HepG2 (cell line): ENCODE measurements at regions not wholly inside any gene's neighbourhood (a gene's known extent, or its start where the extent isn't known, plus 50 kb on each side); places are given as distances from the start of the nearest gene placed in this dataset.
A peak's percentile ranks its signal among the peaks of the same experiment; 100 is the strongest.

Source experiments
- ATAC-seq: fragments of 200-7000 bp; cut with Tn5 transposase; 3 replicates; pipeline ENCODE4 v1.9.1; 2020; ENCODE audit warnings: mild to moderate bottlenecking, moderate library complexity
- BruUV-seq: library from RNA; stranded (reverse); fragments of 400-500 nt; replicated peaks from 2 replicates; lab custom pipeline; 2021; lab: Mats Ljungman, UMichigan
- CTCF ChIA-PET: fragments of 300-600 bp; formaldehyde crosslinking; extraction: SDS; loops from one replicate; lab custom pipeline; 2021; ENCODE audit warnings: low total read pairs, inconsistent platforms, low intra/inter-chr PET ratio; lab: Yijun Ruan, JAX
- POLR2A ChIA-PET: fragments of 350-600 bp; sonication (Branson Sonifier 250); formaldehyde crosslinking; loops from one replicate; lab custom pipeline; 2020; ENCODE audit warnings: antibody characterized with exemption, inconsistent platforms; lab: Yijun Ruan, JAX
- DNase-seq: peaks from one replicate; pipeline ENCODE4 v3.0.0-alpha.2; 2015; ENCODE audit warnings: low spot score
- FAIRE-seq: peaks from 3 replicates; lab custom pipeline; 2011; peaks lifted over from hg19 to GRCh38; lab: Jason Lieb, UNC
- H2AFZ ChIP-seq: one replicate; pipeline ENCODE4 v1.6.1; 2011; ENCODE audit warnings: low read length, inconsistent platforms
- H3K27ac ChIP-seq: fragments of 300-600 bp; 3 replicates; pipeline ENCODE4 v1.8.0; 2011; ENCODE audit warnings: mixed run types, mild to moderate bottlenecking, mixed read lengths, low read length, inconsistent platforms; ENCODE audit not compliant: insufficient read depth; ENCODE audit errors: extremely low read length
- H3K27me3 ChIP-seq, 2 experiments: fragments of 200-600 bp in 1 of 2; 2 replicates in 1 of 2; 3 replicates in 1 of 2; pipeline versions ENCODE4 v1.6.0 to v1.8.0; 2011; ENCODE audit warnings: low read length in 2 of 2, mild to moderate bottlenecking in 2 of 2, moderate library complexity in 2 of 2, inconsistent platforms in 1 of 2; ENCODE audit not compliant: insufficient read depth in 2 of 2, control insufficient read depth in 1 of 2
- H3K36me3 ChIP-seq, 2 experiments: fragments of 200-600 bp in 1 of 2; replicated peaks in 1 of 2; 2 replicates in 1 of 2; 3 replicates in 1 of 2; pipeline versions ENCODE4 v1.5.1 to v1.8.0; 2011; ENCODE audit warnings: low read length in 2 of 2, inconsistent platforms in 1 of 2; ENCODE audit not compliant: insufficient read depth in 2 of 2, control insufficient read depth in 1 of 2
- H3K4me1 ChIP-seq: 2 replicates; pipeline ENCODE4 v1.5.1; 2012; ENCODE audit warnings: low read length, inconsistent platforms; ENCODE audit not compliant: insufficient read depth
- H3K4me2 ChIP-seq: 2 replicates; pipeline ENCODE4 v1.6.0; 2011; ENCODE audit warnings: low read depth, low read length, inconsistent platforms
- H3K4me3 ChIP-seq, 3 experiments: fragments of 200-600 bp in 1 of 3; sonication (generic), shearing (Covaris generic) in 1 of 3; replicated peaks in 1 of 3; 2 replicates each; pipeline ENCODE4 v1.5.1; 2011 to 2016; ENCODE audit warnings: low read length in 3 of 3, inconsistent platforms in 2 of 3, low read depth in 2 of 3, mild to moderate bottlenecking in 2 of 3, control low read depth in 1 of 3, mixed read lengths in 1 of 3; ENCODE audit not compliant: insufficient read depth in 1 of 3
- H3K79me2 ChIP-seq: one replicate; pipeline ENCODE4 v1.6.1; 2011; ENCODE audit warnings: low read length, inconsistent platforms; ENCODE audit not compliant: insufficient read depth
- H3K9ac ChIP-seq: 2 replicates; pipeline ENCODE4 v1.6.0; 2011; ENCODE audit warnings: mild to moderate bottlenecking, low read depth, low read length, inconsistent platforms; ENCODE audit not compliant: insufficient read depth
- H3K9me3 ChIP-seq: 2 replicates; pipeline ENCODE4 v1.5.1; 2012; ENCODE audit warnings: mild to moderate bottlenecking, low read length
- H4K20me1 ChIP-seq: 2 replicates; pipeline ENCODE4 v1.6.0; 2011; ENCODE audit warnings: inconsistent platforms, mild to moderate bottlenecking, low read length, moderate library complexity; ENCODE audit not compliant: insufficient read depth
- ARNT2 ChIP-seq: sonication (generic); formaldehyde crosslinking; IDR thresholded peaks from 2 replicates; pipeline ENCODE4 v1.8.0; 2022; ENCODE audit warnings: mild to moderate bottlenecking, low read depth, missing genetic modification reagents, moderate library complexity
- ETV5 ChIP-seq: IDR thresholded peaks from 2 replicates; pipeline ENCODE4 v1.6.1; 2018; ENCODE audit warnings: missing biosample characterization, missing genetic modification reagents, inconsistent platforms, borderline replicate concordance
- HMGXB4 ChIP-seq, 2 experiments: sonication (generic) in 1 of 2; formaldehyde crosslinking in 1 of 2; IDR thresholded peaks; 2 replicates each; pipeline versions ENCODE4 v1.4.0 to v1.6.1; 2018 to 2020; ENCODE audit warnings: missing genetic modification reagents in 2 of 2, borderline replicate concordance in 1 of 2, low read depth in 1 of 2, mild to moderate bottlenecking in 1 of 2, missing biosample characterization in 1 of 2
- PRDM15 ChIP-seq: sonication (generic); formaldehyde crosslinking; IDR thresholded peaks from 2 replicates; pipeline ENCODE4 v1.4.0; 2020; ENCODE audit warnings: missing genetic modification reagents
- ZFP1 ChIP-seq: IDR thresholded peaks from 2 replicates; pipeline ENCODE4 v1.6.1; 2016
- ZFP62 ChIP-seq: sonication (generic); formaldehyde crosslinking; IDR thresholded peaks from 2 replicates; pipeline ENCODE4 v1.4.0; 2020; ENCODE audit warnings: missing genetic modification reagents
- ZNF530 ChIP-seq: sonication (generic); formaldehyde crosslinking; IDR thresholded peaks from 2 replicates; pipeline ENCODE4 v1.5.0; 2020; ENCODE audit warnings: low read depth, mild to moderate bottlenecking, missing genetic modification reagents
- ZNF577 ChIP-seq: sonication (generic); formaldehyde crosslinking; IDR thresholded peaks from 2 replicates; pipeline ENCODE4 v1.4.0; 2020; ENCODE audit warnings: mild to moderate bottlenecking, low read depth, missing genetic modification reagents, borderline replicate concordance
- ZNF629 ChIP-seq: sonication (generic); formaldehyde crosslinking; conservative IDR thresholded peaks from 2 replicates; pipeline ENCODE4 v1.5.0; 2020; ENCODE audit warnings: missing genetic modification reagents
- ZNF644 ChIP-seq: IDR thresholded peaks from 2 replicates; pipeline ENCODE4 v1.6.1; 2016; ENCODE audit warnings: low read depth
- ZNF724P ChIP-seq: sonication (generic); formaldehyde crosslinking; IDR thresholded peaks from 2 replicates; pipeline ENCODE4 v1.8.0; 2022; ENCODE audit warnings: missing genetic modification reagents, borderline replicate concordance
- WGBS: methylation state at CpG from one replicate; pipeline ENCODE4 v1.1.6; 2017; ENCODE audit warnings: low lambda C conversion rate; 5-methylcytosine and 5-hydroxymethylcytosine counted together
- in situ Hi-C: cut with HindIII; loops from 2 replicates; pipeline ENCODE4 v1.10.0; 2017; ENCODE audit warnings: low pct_unique_long_range_greater_than_20kb; ENCODE audit not compliant: extremely low pct_ligation_motif_present
- intact Hi-C: fragments of 100-400 bp; cut with micrococcal nuclease; formaldehyde crosslinking; loops from one replicate; pipeline ENCODE4 v1.10.0; 2022; ENCODE audit not compliant: unreplicated experiment
- TF ChIP-seq, protein P1 (sequence below): sonication (generic); formaldehyde crosslinking; IDR thresholded peaks from 2 replicates; pipeline ENCODE4 v1.4.0; 2020; ENCODE audit warnings: missing genetic modification reagents

DNA sequence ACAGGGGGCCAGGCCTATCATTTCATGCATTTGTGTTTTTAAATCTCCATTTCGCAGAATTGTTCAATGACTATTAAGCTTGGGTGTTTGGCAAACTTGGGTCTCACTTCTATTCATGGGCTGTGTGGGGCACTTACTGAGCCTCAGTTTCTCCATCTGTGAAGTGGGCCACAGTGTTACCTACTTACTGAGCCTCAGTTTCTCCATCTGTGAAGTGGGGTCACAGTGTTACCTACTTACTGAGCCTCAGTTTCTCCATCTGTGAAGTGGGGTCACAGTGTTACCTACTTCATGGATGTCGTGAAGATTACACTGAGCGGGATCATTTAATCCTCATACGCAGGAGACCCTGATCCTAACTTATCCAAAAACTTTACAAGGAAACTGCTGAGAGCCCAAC lies 115.1 kb upstream of the STX18 start:
- DNase-seq (no peak), ATAC-seq (no peak)
- Histone ChIP-seq H3K27me3 (no peaks in the 10 kb centered on the region), H2AFZ (no peak overlapping the region), H3K79me2 (no peaks in the 10 kb centered on the region)
- BruUV-seq = no TSS peak
- intact Hi-C loops = no loop called here
- POLR2A ChIA-PET = no interaction called here
- TF ChIP-seq ZFP62 (CRISPR knock-in tag) (no peak), ZNF629 (CRISPR knock-in tag) (peak; percentile 79), ZNF644 (CRISPR knock-in tag) (no peak)
- TF ChIP-seq, all 625 proteins: peak for 1
- Histone ChIP-seq H3K36me3 (no peaks in the 10 kb centered on the region; a peak in 2 of 5 replicates), H3K4me1 (peaks cover 13% of the 10 kb centered on the region), H3K9me3 (no peaks in the 10 kb centered on the region), H3K9ac (no peak overlapping the region), H3K4me2 (no peak overlapping the region), H4K20me1 (no peaks in the 10 kb centered on the region), H3K27ac (no peak overlapping the region), H3K4me3 (no peak overlapping the region)
- CTCF ChIA-PET = no interaction called here
- 100% methylated on average over 4 of the region's 4 CpGs for WGBS
- in situ Hi-C loops = no loop called here
- no peak for FAIRE-seq

DNA sequence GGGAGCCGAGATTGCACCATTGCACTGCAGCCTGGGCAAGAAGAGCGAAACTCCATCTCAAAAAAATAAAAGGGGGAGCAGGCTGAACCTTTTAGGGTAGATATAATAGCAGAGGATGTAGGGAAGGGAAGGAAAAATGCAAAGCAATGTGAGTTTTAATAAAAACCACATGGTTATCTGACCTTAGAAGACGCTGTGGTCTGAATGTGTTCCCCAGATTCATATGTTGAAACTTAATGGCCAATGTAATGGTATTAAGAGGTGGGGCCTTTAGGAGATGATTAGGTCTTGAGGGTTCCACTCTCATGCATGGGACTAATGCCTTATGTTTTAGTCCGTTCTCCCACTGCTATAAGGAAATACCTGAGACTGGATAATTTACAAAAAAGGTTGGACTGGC lies 114.1 kb upstream of the STX18 start:
- in situ Hi-C loops (no loop called here), intact Hi-C loops (no loop called here)
- FAIRE-seq (no peak), DNase-seq (no peak), ATAC-seq (no peak)
- H3K27me3 ChIP-seq = no peaks in the 10 kb centered on the region
- H3K79me2 ChIP-seq = no peaks in the 10 kb centered on the region
- no peak overlapping the region for H3K4me2 ChIP-seq
- WGBS = 95% methylated on average over 4 of the region's 4 CpGs
- H2AFZ ChIP-seq = no peak overlapping the region
- H3K4me1 ChIP-seq = peaks cover 12% of the 10 kb centered on the region; the same call in 1 of the 2 replicates
- H4K20me1 ChIP-seq = no peaks in the 10 kb centered on the region
- no peak overlapping the region for H3K4me3 ChIP-seq
- ChIA-PET CTCF (no interaction called here), POLR2A (no interaction called here)
- H3K27ac ChIP-seq = no peak overlapping the region
- no peak overlapping the region for H3K9ac ChIP-seq
- no peaks in the 10 kb centered on the region; a peak in 2 of 5 replicates for H3K36me3 ChIP-seq
- no peaks in the 10 kb centered on the region for H3K9me3 ChIP-seq
- no TSS peak for BruUV-seq
- TF ChIP-seq ZFP1 (no peak), ZNF577 (CRISPR knock-in tag) (no peak), ETV5 (CRISPR knock-in tag) (no peak), ARNT2 (CRISPR knock-in tag) (no peak), PRDM15 (CRISPR knock-in tag) (no peak), ZNF530 (CRISPR knock-in tag) (no peak), HMGXB4 (CRISPR knock-in tag; IDR thresholded peaks at IDR 0.05; ENCODE audit: borderline replicate concordance in 1 of 2, low read depth in 1 of 2) (no peak), ZNF724P (CRISPR knock-in tag) (no peak)
- TF ChIP-seq, protein P1, sequence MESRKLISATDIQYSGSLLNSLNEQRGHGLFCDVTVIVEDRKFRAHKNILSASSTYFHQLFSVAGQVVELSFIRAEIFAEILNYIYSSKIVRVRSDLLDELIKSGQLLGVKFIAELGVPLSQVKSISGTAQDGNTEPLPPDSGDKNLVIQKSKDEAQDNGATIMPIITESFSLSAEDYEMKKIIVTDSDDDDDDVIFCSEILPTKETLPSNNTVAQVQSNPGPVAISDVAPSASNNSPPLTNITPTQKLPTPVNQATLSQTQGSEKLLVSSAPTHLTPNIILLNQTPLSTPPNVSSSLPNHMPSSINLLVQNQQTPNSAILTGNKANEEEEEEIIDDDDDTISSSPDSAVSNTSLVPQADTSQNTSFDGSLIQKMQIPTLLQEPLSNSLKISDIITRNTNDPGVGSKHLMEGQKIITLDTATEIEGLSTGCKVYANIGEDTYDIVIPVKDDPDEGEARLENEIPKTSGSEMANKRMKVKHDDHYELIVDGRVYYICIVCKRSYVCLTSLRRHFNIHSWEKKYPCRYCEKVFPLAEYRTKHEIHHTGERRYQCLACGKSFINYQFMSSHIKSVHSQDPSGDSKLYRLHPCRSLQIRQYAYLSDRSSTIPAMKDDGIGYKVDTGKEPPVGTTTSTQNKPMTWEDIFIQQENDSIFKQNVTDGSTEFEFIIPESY (CRISPR knock-in tag) = no peak
